ACHN (cell line): ENCODE measurements at regions not wholly inside any gene's neighbourhood (a gene's known extent, or its start where the extent isn't known, plus 50 kb on each side); places are given as distances from the start of the nearest gene placed in this dataset.
"Not testable (repeated sequence)": the region's sequence is repeated elsewhere in the genome, so short reads cannot be mapped to it uniquely, and the experiment has no call there.

Source experiments
- DNase-seq: peaks from one replicate; pipeline ENCODE4 v3.0.0-alpha.2; 2015
- in situ Hi-C: cut with HindIII; loops from 2 replicates; pipeline ENCODE4 v1.10.0; 2017; ENCODE audit warnings: low sequenced_read_pairs, low pct_ligation_motif_present, low pct_unique_long_range_greater_than_20kb

- in situ Hi-C loops = no loop called here
- DNase-seq = no peak
Observed at GRCh38 chr4:27917381-27917780, 1056.7 kb downstream of the STIM2 start.

GRCh38 chr4:27921231-27921630, 1060.6 kb downstream of the STIM2 start:
- in situ Hi-C loops = no loop called here
- DNase-seq = no peak

- DNase-seq = no peak
- in situ Hi-C loops = no loop called here
Observed at GRCh38 chr4:27928761-27929540, 1068.3 kb downstream of the STIM2 start.

GRCh38 chr4:27930291-27930690, 1069.7 kb downstream of the STIM2 start:
- in situ Hi-C loops = no loop called here
- DNase-seq = no peak

GRCh38 chr4:27930976-27931375, 1070.3 kb downstream of the STIM2 start:
- DNase-seq = no peak
- in situ Hi-C loops = no loop called here

GRCh38 chr4:27931584-27931983, 1070.9 kb downstream of the STIM2 start:
- no peak for DNase-seq
- in situ Hi-C loops = no loop called here

GRCh38 chr4:27934871-27935270, 1074.2 kb downstream of the STIM2 start:
- no peak for DNase-seq
- in situ Hi-C loops = no loop called here

- in situ Hi-C loops = no loop called here
- DNase-seq = no peak
Observed at GRCh38 chr4:27946799-27947198, 1086.2 kb downstream of the STIM2 start.

- in situ Hi-C loops = no loop called here
- DNase-seq = no peak
Observed at GRCh38 chr4:27947302-27947701, 1086.7 kb downstream of the STIM2 start.

- in situ Hi-C loops = no loop called here
- no peak for DNase-seq
Observed at GRCh38 chr4:27964095-27964494, 1103.5 kb downstream of the STIM2 start.

GRCh38 chr4:27966664-27967063, 1106.0 kb downstream of the STIM2 start:
- DNase-seq = no peak
- in situ Hi-C loops = no loop called here

- no peak for DNase-seq
- in situ Hi-C loops = no loop called here
Observed at GRCh38 chr4:27973056-27973455, 1112.4 kb downstream of the STIM2 start.

- in situ Hi-C loops = no loop called here
- DNase-seq = no peak
Observed at GRCh38 chr4:27973700-27974099, 1113.1 kb downstream of the STIM2 start.

GRCh38 chr4:27974339-27974738, 1113.7 kb downstream of the STIM2 start:
- in situ Hi-C loops = no loop called here
- DNase-seq = no peak

GRCh38 chr4:27974881-27975280, 1114.2 kb downstream of the STIM2 start:
- DNase-seq, in situ Hi-C loops: not testable (repeated sequence)

- in situ Hi-C loops, DNase-seq: not testable (repeated sequence)
Observed at GRCh38 chr4:27978427-27979109, 1117.9 kb downstream of the STIM2 start.

- DNase-seq = no peak
- in situ Hi-C loops = no loop called here
Observed at GRCh38 chr4:27985522-27985921, 1124.9 kb downstream of the STIM2 start.

GRCh38 chr4:27986476-27986875, 1125.8 kb downstream of the STIM2 start:
- in situ Hi-C loops = no loop called here
- DNase-seq = no peak

- in situ Hi-C loops = no loop called here
- DNase-seq = peak; percentile 1
Observed at GRCh38 chr4:28001698-28002097, 1141.1 kb downstream of the STIM2 start.

- no peak for DNase-seq
- in situ Hi-C loops = no loop called here
Observed at GRCh38 chr4:28004520-28004919, 1143.9 kb downstream of the STIM2 start.
